GM12875 (cell line): ENCODE measurements at regions not wholly inside any gene's neighbourhood (a gene's known extent, or its start where the extent isn't known, plus 50 kb on each side); places are given as distances from the start of the nearest gene placed in this dataset.
"Not testable (repeated sequence)": the region's sequence is repeated elsewhere in the genome, so short reads cannot be mapped to it uniquely, and the experiment has no call there.

Experiments used
- H3K4me3 ChIP-seq: one replicate; pipeline ENCODE4 v1.5.1; 2011; ENCODE audit warnings: low read depth, low read length, control low read depth
- CTCF ChIP-seq: IDR thresholded peaks from 2 replicates; pipeline ENCODE4 v1.5.1; 2011; ENCODE audit warnings: low read depth, mild to moderate bottlenecking, control low read depth, inconsistent platforms, low read length, moderate library complexity, borderline replicate concordance; ENCODE audit not compliant: insufficient read depth

GRCh38 chr5:123705741-123706140 is 193.8 kb downstream of the CSNK1G3 start:
- H3K4me3 ChIP-seq: no peak overlapping the region
- no peak for TF ChIP-seq CTCF

GRCh38 chr5:123701511-123702200 is 189.7 kb downstream of the CSNK1G3 start:
- no peak for TF ChIP-seq CTCF
- H3K4me3 ChIP-seq: no peak overlapping the region

- no peak for TF ChIP-seq CTCF
- H3K4me3 ChIP-seq: no peak overlapping the region
These were observed 188.8 kb downstream of the CSNK1G3 start for GRCh38 chr5:123700624-123701287.

- no peak for TF ChIP-seq CTCF
- no peak overlapping the region for H3K4me3 ChIP-seq
These were observed 187.6 kb downstream of the CSNK1G3 start for GRCh38 chr5:123699571-123699970.

- H3K4me3 ChIP-seq: not testable (repeated sequence)
These were observed 187.0 kb downstream of the CSNK1G3 start for GRCh38 chr5:123698937-123699336.

- TF ChIP-seq CTCF: no peak
- no peak overlapping the region for H3K4me3 ChIP-seq
These were observed 185.0 kb downstream of the CSNK1G3 start for GRCh38 chr5:123696921-123697341.

- no peak for TF ChIP-seq CTCF
- H3K4me3 ChIP-seq: no peak overlapping the region
These were observed 178.8 kb downstream of the CSNK1G3 start for GRCh38 chr5:123690821-123691220.

- no peak for TF ChIP-seq CTCF
- H3K4me3 ChIP-seq: no peak overlapping the region
These were observed 169.1 kb downstream of the CSNK1G3 start for GRCh38 chr5:123681061-123681460.
